Large intestine (tissue), 3 donors: ENCODE measurements at regions not wholly inside any gene's neighbourhood (a gene's known extent, or its start where the extent isn't known, plus 50 kb on each side); places are given as distances from the start of the nearest gene placed in this dataset.
A peak's percentile ranks its signal among the peaks of the same experiment; 100 is the strongest.

Experiments used
- DNase-seq, 2 donors: peaks; one replicate each; pipeline versions ENCODE4 v3.0.0 to v3.0.0-alpha.2; 2013
- H3K27ac ChIP-seq: one replicate; pipeline ENCODE4 v1.5.1; 2013; ENCODE audit warnings: low read length
- H3K27me3 ChIP-seq: 2 replicates; pipeline ENCODE4 v1.6.1; 2013; ENCODE audit warnings: low read length; ENCODE audit not compliant: control insufficient read depth, insufficient read depth
- H3K36me3 ChIP-seq: 2 replicates; pipeline ENCODE4 v1.6.1; 2013; ENCODE audit warnings: low read length; ENCODE audit not compliant: control insufficient read depth, insufficient read depth
- H3K4me1 ChIP-seq: one replicate; pipeline ENCODE4 v1.6.1; 2013; ENCODE audit warnings: low read length; ENCODE audit not compliant: control insufficient read depth, insufficient read depth
- H3K4me3 ChIP-seq: one replicate; pipeline ENCODE4 v1.5.1; 2013; ENCODE audit warnings: low read length
- H3K9me3 ChIP-seq: one replicate; pipeline ENCODE4 v1.6.1; 2013; ENCODE audit warnings: mild to moderate bottlenecking, low read depth, low read length, moderate library complexity; ENCODE audit not compliant: control insufficient read depth
- WGBS: methylation state at CpG from one replicate; pipeline ENCODE4 v1.1.5; 2013; ENCODE audit warnings: low lambda C conversion rate; ENCODE audit not compliant: insufficient coverage; 5-methylcytosine and 5-hydroxymethylcytosine counted together

DNA sequence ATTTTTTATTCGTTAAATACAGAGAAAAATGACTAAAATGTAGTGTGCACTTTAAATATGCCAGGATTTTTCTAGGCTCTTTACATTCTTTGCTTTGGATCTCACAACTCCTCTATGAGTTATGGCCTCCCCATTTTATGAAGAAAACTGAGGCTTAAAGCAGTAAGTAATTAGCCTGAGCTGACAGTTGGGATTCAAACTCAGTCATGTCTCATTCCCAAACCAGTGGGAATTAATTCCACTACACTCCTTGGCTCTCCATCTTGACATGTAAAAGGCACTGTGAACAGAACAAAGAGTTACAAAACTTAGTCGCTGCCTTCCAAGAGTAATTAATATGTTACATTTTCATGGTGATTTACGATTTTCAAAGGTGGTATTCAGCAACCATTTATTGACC lies 351.9 kb downstream of the SATB2 start:
- Histone ChIP-seq H3K27ac (no peak overlapping the region), H3K36me3 (no peaks in the 10 kb centered on the region), H3K4me1 (no peaks in the 10 kb centered on the region), H3K9me3 (no peaks in the 10 kb centered on the region), H3K27me3 (no peaks in the 10 kb centered on the region), H3K4me3 (no peak overlapping the region)
- DNase-seq: no peak
- WGBS: 88% methylated on average over 1 of the region's 3 CpGs

DNA sequence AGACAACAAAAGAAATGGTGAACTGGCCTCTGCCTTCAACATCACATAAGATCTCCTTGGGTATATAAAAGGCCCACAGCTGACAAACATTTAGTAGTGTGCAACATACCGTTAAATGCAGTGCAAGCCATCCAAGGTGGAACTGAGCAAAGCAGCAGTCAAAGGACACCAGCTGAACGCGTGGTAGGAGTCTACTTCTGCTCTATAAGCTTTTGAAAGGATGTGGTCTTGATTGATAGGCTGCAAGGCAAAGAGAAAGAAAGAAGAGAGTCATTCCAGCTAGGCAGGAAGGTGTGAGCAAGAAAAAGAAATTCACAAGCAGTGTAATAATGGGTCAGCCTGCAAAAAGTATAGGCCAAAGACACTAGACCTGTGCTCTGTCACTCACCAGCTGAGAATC lies 356.3 kb downstream of the SATB2 start:
- H3K9me3 ChIP-seq: no peaks in the 10 kb centered on the region
- H3K4me3 ChIP-seq: no peak overlapping the region
- no peak for DNase-seq
- H3K36me3 ChIP-seq: no peaks in the 10 kb centered on the region
- no peak overlapping the region for H3K27ac ChIP-seq
- H3K27me3 ChIP-seq: no peaks in the 10 kb centered on the region
- no peaks in the 10 kb centered on the region for H3K4me1 ChIP-seq
- WGBS: no CpG with 5 or more reads among the region's 3 CpGs

DNA sequence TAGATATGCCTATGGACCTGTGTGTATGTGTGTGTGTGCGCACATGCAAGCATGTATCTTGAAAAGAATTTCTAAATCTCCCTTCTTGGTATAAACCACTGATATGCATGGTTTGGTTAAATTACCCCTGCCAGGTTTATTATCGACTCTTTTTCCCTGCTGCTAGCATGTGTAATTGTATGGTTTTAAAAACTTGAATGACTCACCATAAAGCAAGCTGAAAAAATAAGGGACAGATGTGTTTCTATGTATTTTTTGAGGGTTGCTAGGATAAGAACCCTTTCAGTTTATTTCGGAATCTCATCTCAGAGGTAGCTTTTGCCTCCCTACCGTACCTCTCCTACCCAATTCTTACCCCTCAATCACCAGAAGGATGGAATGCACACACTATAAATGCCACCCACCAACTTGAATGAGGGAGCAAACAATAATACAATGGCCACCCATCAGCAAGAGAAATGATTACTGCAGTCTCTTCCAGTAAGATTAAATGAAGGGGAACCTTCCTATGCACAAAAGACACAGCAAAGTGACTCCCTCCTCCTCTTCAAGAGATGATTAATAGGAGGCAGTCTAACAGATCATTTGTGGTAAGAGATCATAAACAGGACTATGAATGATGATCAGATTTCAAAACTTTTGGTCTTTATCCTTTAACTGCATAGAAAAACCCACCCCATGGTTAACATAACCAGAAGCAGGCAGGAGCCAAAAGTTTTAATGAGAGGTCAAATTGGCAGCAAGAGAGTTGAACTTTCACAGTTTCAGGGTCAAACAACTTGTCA lies 357.2 kb downstream of the SATB2 start:
- 80% methylated on average over 1 of the region's 4 CpGs for WGBS
- H3K27ac ChIP-seq: no peak overlapping the region

DNA sequence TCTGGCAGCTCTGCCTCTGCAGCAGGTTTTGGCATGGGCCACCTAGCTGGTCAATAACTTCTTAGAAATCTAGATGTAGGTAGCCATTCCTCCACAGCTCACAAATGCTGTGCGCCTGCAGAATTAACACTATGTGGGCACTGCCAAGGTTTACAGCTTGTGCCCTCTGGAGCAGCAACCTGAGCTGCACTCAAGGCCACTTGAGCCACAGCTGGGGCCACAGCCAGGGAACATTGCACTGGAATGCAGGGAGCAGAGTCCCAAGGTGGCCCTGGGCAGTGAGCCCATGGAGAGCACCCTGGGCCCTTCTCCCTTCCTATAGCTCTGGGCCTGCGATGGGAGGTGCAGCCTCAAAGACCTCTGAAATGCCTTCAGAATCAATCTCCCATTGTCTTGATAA lies 365.3 kb downstream of the SATB2 start:
- no peaks in the 10 kb centered on the region for H3K27me3 ChIP-seq
- H3K9me3 ChIP-seq: no peaks in the 10 kb centered on the region
- H3K27ac ChIP-seq: no peak overlapping the region
- no peaks in the 10 kb centered on the region for H3K36me3 ChIP-seq
- peak in 1 of 2 donors; percentile 22 for DNase-seq
- WGBS: no CpG with 5 or more reads among the region's 2 CpGs
- no peak overlapping the region for H3K4me3 ChIP-seq
- peaks cover 4% of the 10 kb centered on the region for H3K4me1 ChIP-seq

More for the DNA sequence above, 357.2 kb downstream of the SATB2 start:
- no peak overlapping the region for H3K4me3 ChIP-seq
- H3K9me3 ChIP-seq: no peaks in the 10 kb centered on the region
- DNase-seq: no peak
- no peaks in the 10 kb centered on the region for H3K27me3 ChIP-seq
- H3K36me3 ChIP-seq: no peaks in the 10 kb centered on the region
- H3K4me1 ChIP-seq: no peaks in the 10 kb centered on the region

DNA sequence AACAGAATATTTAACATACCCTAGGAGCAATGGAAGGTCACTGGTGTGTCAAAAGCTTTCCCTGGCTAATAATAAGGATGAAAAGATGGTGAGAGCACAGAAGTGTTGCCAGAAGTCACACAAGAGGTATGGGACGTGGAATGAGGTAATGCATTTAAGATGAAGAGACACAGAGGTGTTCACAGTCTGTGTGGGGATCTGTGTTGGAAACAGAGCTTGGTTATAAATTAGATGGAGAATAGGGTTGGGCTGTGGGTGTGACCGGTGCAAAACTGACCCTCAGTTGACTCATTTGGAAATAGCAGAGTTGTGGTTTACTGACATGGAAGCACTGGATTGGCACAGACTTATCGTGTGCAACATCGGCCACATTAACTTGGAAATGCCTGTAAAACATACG lies 372.5 kb downstream of the SATB2 start:
- no peaks in the 10 kb centered on the region for H3K27me3 ChIP-seq
- H3K27ac ChIP-seq: no peak overlapping the region
- H3K9me3 ChIP-seq: no peaks in the 10 kb centered on the region
- no peak overlapping the region for H3K4me3 ChIP-seq
- 63% methylated on average over 1 of the region's 5 CpGs for WGBS
- DNase-seq: no peak
- no peaks in the 10 kb centered on the region for H3K4me1 ChIP-seq
- H3K36me3 ChIP-seq: no peaks in the 10 kb centered on the region

DNA sequence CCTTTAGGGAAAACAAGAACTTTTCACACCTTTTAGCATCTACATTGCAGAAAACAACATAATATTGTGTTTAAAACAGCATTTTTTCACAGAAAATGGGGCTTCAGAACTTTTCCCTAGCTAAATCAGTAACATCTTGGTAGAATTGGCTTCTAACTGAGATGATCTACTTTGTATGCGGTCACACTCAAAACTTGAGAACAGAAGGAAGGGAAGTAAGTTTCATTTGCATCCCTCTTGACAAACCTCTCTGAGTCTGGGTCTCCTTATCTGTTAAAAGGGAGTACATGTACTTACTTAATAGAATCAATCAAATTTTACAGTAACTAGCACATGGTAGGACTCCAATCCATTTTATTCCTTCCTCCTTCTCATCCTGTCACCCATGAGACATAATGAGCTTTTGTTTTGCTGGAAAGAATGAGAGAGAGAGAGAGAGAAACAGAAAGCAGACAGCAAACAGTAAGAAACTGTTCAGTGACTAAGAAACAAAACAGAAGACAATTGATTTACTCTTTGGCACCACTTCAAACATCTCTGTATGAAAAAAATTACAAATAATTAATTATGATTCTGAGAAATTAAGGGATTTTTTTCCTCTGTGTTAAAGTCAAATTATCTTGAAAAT lies 387.3 kb downstream of the SATB2 start:
- Histone ChIP-seq H3K36me3 (no peaks in the 10 kb centered on the region), H3K4me3 (no peak overlapping the region), H3K27me3 (no peaks in the 10 kb centered on the region), H3K9me3 (no peaks in the 10 kb centered on the region), H3K27ac (no peak overlapping the region), H3K4me1 (no peaks in the 10 kb centered on the region)
- DNase-seq: no peak
- WGBS: no CpG with 5 or more reads among the region's 1 CpG

DNA sequence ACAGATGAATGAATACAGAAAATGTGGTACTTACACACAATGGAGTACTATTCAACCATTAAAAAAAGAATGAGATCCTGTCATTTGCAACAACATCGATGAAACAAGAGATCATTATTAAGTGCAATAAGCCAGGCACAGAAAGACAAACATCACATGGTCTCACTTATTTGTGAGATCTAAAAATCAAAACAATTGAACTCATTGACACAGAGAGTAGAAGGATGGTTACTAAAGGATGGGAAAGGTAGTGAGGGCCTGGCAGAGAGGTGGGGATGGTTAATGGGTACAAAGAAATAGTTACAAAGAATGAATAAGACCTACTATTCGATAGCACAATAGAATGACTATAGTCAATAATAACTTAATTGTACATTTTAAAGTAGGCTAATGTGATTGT lies 393.5 kb downstream of the SATB2 start:
- WGBS: 100% methylated on average over 2 of the region's 2 CpGs
- Histone ChIP-seq H3K4me3 (no peak overlapping the region), H3K9me3 (no peaks in the 10 kb centered on the region), H3K27me3 (no peaks in the 10 kb centered on the region), H3K4me1 (no peaks in the 10 kb centered on the region), H3K27ac (no peak overlapping the region), H3K36me3 (no peaks in the 10 kb centered on the region)
- no peak for DNase-seq

DNA sequence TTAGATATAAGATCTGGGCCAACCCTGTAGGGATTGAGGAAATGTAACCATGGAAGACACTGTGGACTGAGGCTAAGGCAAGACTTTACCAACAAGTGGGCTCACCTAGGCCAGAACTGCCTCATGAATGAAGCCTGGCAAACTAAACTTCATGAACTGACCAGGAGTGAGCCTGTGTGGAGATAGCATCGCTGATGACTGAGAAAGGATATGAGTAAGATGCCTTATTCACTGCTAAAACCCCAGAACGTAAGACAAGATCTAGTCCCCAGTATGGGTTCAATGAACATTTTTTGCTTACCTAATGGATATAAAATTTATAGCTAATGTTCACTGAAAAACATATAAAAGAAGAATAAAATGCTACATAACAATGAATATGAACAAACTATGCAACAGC lies 399.8 kb downstream of the SATB2 start:
- Histone ChIP-seq H3K4me3 (no peak overlapping the region), H3K9me3 (no peaks in the 10 kb centered on the region), H3K36me3 (no peaks in the 10 kb centered on the region), H3K27me3 (no peaks in the 10 kb centered on the region), H3K27ac (no peak overlapping the region), H3K4me1 (no peaks in the 10 kb centered on the region)
- 71% methylated on average over 1 of the region's 2 CpGs for WGBS
- DNase-seq: no peak

DNA sequence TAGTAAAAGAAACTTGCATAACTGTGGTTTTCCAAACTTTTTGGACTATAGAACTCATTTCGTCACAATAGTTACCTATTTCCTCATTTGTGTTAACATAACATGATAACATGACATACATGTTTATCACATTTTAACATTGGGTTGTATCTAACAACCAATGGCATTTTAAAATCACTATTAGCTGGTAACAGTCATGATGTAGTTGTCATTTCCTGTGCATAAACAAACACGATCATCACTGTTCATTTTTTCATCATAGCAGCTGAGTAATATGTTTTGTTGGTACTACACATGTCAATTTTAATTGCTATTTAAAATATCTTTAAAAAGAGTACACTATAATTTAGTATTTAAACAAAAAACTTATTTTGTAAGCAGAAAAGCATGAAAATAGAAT lies 402.4 kb downstream of the SATB2 start:
- Histone ChIP-seq H3K4me1 (no peaks in the 10 kb centered on the region), H3K4me3 (no peak overlapping the region), H3K27me3 (no peaks in the 10 kb centered on the region), H3K27ac (no peak overlapping the region), H3K36me3 (no peaks in the 10 kb centered on the region), H3K9me3 (no peaks in the 10 kb centered on the region)
- no peak for DNase-seq
- 100% methylated on average over 2 of the region's 2 CpGs for WGBS

DNA sequence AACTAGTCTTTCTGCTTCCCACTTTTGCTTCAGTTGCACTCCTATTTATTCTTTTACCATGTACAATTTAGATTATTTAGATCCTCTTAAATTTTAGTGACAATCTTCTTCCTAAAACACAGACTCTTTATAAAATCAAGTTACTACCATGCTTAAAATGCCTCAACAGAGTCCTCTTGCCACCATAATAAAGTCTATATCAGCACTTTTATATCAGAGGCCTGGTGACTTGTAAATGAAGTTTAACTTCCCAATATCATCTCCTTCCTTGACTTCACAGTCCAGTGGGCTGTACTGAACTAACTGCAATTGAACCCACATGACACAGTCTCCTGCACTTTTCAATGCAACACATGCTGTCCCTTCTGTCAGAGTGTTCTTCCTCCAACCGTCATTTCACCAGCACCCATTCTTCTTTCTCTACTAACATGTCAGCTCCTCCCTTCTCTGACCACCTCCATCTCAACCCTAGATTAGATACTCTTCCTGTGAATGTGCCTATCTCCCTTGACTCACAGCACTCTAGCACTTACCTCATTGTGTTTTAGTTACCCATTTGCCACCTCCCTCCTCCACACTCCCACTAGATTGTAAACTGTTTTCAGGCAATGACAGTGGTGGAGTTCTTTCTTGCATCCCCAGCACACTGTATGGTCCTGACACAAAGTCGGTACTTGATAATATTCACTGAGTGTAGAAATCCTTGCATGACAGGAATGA lies 414.9 kb downstream of the SATB2 start:
- Histone ChIP-seq H3K4me1 (no peaks in the 10 kb centered on the region), H3K27ac (no peak overlapping the region), H3K27me3 (no peaks in the 10 kb centered on the region), H3K4me3 (no peak overlapping the region), H3K9me3 (no peaks in the 10 kb centered on the region), H3K36me3 (no peaks in the 10 kb centered on the region)
- DNase-seq: no peak
- no CpG with 5 or more reads among the region's 2 CpGs for WGBS
